C4-2B (cell line): ENCODE measurements at regions not wholly inside any gene's neighbourhood (a gene's known extent, or its start where the extent isn't known, plus 50 kb on each side); places are given as distances from the start of the nearest gene placed in this dataset.

Source experiments
- CTCF ChIP-seq: fragments of 450-650 bp; conservative IDR thresholded peaks from 2 replicates; pipeline ENCODE4 v1.5.1; 2017; ENCODE audit warnings: mild to moderate bottlenecking
- ZFX ChIP-seq: fragments of 450-650 bp; IDR thresholded peaks from 2 replicates; pipeline ENCODE4 v1.6.1; 2017

- TF ChIP-seq CTCF (no peak), ZFX (no peak)
Measured at GRCh38 chr2:81299841-81300240, 995.3 kb upstream of the LRRTM1 start.
